Urothelium cell line (cell line): ENCODE measurements at regions not wholly inside any gene's neighbourhood (a gene's known extent, or its start where the extent isn't known, plus 50 kb on each side); places are given as distances from the start of the nearest gene placed in this dataset.

Experiments
- DNase-seq: peaks from one replicate; pipeline ENCODE4 v3.0.0; 2011; ENCODE audit warnings: low spot score, mixed read lengths
- FAIRE-seq: peaks from 2 replicates; lab custom pipeline; 2011; peaks lifted over from hg19 to GRCh38; lab: Jason Lieb, UNC

GRCh38 chr4:126778348-126778747 is 854.4 kb upstream of the INTU start:
- FAIRE-seq (no peak), DNase-seq (no peak)

- DNase-seq (no peak), FAIRE-seq (no peak)
Observed at GRCh38 chr4:126779001-126779400, 853.8 kb upstream of the INTU start.

- FAIRE-seq, result no peak
- no peak for DNase-seq
Observed at GRCh38 chr4:126779436-126780166, 853.2 kb upstream of the INTU start.

- DNase-seq (no peak), FAIRE-seq (no peak)
Observed at GRCh38 chr4:126783191-126783590, 849.6 kb upstream of the INTU start.

GRCh38 chr4:126784966-126785580 is 847.7 kb upstream of the INTU start:
- DNase-seq (no peak), FAIRE-seq (no peak)

- FAIRE-seq (no peak), DNase-seq (no peak)
Observed at GRCh38 chr4:126790633-126791032, 842.1 kb upstream of the INTU start.

GRCh38 chr4:126794363-126794762 is 838.4 kb upstream of the INTU start:
- FAIRE-seq (no peak), DNase-seq (no peak)

- FAIRE-seq (no peak), DNase-seq (no peak)
Observed at GRCh38 chr4:126798214-126798613, 834.5 kb upstream of the INTU start.

- FAIRE-seq, result no peak
- DNase-seq, result no peak
Observed at GRCh38 chr4:126799416-126799815, 833.3 kb upstream of the INTU start.

GRCh38 chr4:126799971-126800574 is 832.7 kb upstream of the INTU start:
- no peak for DNase-seq
- no peak for FAIRE-seq

- DNase-seq, result no peak
- no peak for FAIRE-seq
Observed at GRCh38 chr4:126800575-126801141, 832.1 kb upstream of the INTU start.

GRCh38 chr4:126807132-126807531 is 825.6 kb upstream of the INTU start:
- DNase-seq (no peak), FAIRE-seq (no peak)

- no peak for FAIRE-seq
- no peak for DNase-seq
Observed at GRCh38 chr4:126812076-126812475, 820.7 kb upstream of the INTU start.

- DNase-seq (no peak), FAIRE-seq (no peak)
Observed at GRCh38 chr4:126820631-126821030, 812.1 kb upstream of the INTU start.

GRCh38 chr4:126821152-126821551 is 811.6 kb upstream of the INTU start:
- DNase-seq, result no peak
- no peak for FAIRE-seq

- no peak for DNase-seq
- no peak for FAIRE-seq
Observed at GRCh38 chr4:126825083-126825482, 807.7 kb upstream of the INTU start.

GRCh38 chr4:126827669-126828068 is 805.1 kb upstream of the INTU start:
- no peak for FAIRE-seq
- no peak for DNase-seq

GRCh38 chr4:126834854-126835253 is 797.9 kb upstream of the INTU start:
- DNase-seq, result no peak
- no peak for FAIRE-seq

- FAIRE-seq (no peak), DNase-seq (no peak)
Observed at GRCh38 chr4:126838941-126839679, 793.6 kb upstream of the INTU start.

- DNase-seq (no peak), FAIRE-seq (no peak)
Observed at GRCh38 chr4:126843492-126844067, 789.2 kb upstream of the INTU start.

- peak; percentile 68 for FAIRE-seq
Observed at GRCh38 chr4:126850286-126850685, 782.5 kb upstream of the INTU start.

More at GRCh38 chr4:126850286-126850685, 782.5 kb upstream of the INTU start:
- peak; percentile 79 for DNase-seq
